Esophagus squamous epithelium (tissue), 5 donors: ENCODE measurements at regions not wholly inside any gene's neighbourhood (a gene's known extent, or its start where the extent isn't known, plus 50 kb on each side); places are given as distances from the start of the nearest gene placed in this dataset.

Experiments
- DNase-seq: peaks from one replicate; lab custom pipeline; 2025; lab: John Stamatoyannopoulos, UW
- H3K27ac ChIP-seq, 4 donors: fragments of 200-600 bp; sonication (generic); one replicate each; pipeline ENCODE4 v1.5.1; 2016 to 2019; ENCODE audit warnings: mild to moderate bottlenecking in 1 of 4
- H3K27me3 ChIP-seq, 4 donors: fragments of 200-600 bp; sonication (generic); 1 replicate in 3 of 4; 2 replicates in 1 of 4; pipeline versions ENCODE4 v1.5.1 to v1.6.0; 2017 to 2021; ENCODE audit warnings: antibody characterized with exemption in 1 of 4
- H3K36me3 ChIP-seq, 3 donors: fragments of 200-600 bp; sonication (generic); one replicate each; pipeline ENCODE4 v1.5.1; 2016 to 2019
- H3K4me1 ChIP-seq, 3 donors: fragments of 200-600 bp; sonication (generic); one replicate each; pipeline ENCODE4 v1.5.1; 2017 to 2019
- H3K4me3 ChIP-seq, 4 donors: fragments of 200-600 bp; sonication (generic); 1 replicate in 3 of 4; 2 replicates in 1 of 4; pipeline ENCODE4 v1.5.1; 2016 to 2019; ENCODE audit warnings: mild to moderate bottlenecking in 2 of 4, moderate library complexity in 1 of 4
- H3K9me3 ChIP-seq, 3 donors: fragments of 200-600 bp; sonication (generic); one replicate each; pipeline ENCODE4 v1.5.1; 2016 to 2019
- CTCF ChIP-seq, 6 experiments: fragments of 450-650 bp in 4 of 6; fragments of 200-600 bp in 2 of 6; sonication (generic) in 2 of 6; IDR thresholded peaks; one replicate each; pipeline ENCODE4 v1.5.1; 2016 to 2019; ENCODE audit warnings: antibody characterized with exemption in 6 of 6, mild to moderate bottlenecking in 4 of 6, moderate library complexity in 4 of 6
- POLR2A ChIP-seq, 4 donors: fragments of 450-650 bp; IDR thresholded peaks; one replicate each; pipeline ENCODE4 v1.6.1; 2017; ENCODE audit warnings: antibody characterized with exemption in 4 of 4, mild to moderate bottlenecking in 4 of 4, moderate library complexity in 3 of 4
- WGBS, 2 donors: methylation state at CpG; one replicate each; pipeline ENCODE4 v1.1.5; 2018; 5-methylcytosine and 5-hydroxymethylcytosine counted together
- intact Hi-C: fragments of 100-400 bp; cut with DNase I; formaldehyde crosslinking; loops from one replicate; pipeline ENCODE4 v1.15.0; 2022
- donor health status: DM: yes; HTN: yes; CAD: no.

- H3K4me1 ChIP-seq: no peaks in the 10 kb centered on the region
- no peak overlapping the region for H3K4me3 ChIP-seq
- H3K36me3 ChIP-seq: no peaks in the 10 kb centered on the region
- H3K27ac ChIP-seq: no peak overlapping the region
- no peak for TF ChIP-seq CTCF (IDR thresholded peaks at IDR 0.05)
- TF ChIP-seq POLR2A (IDR thresholded peaks at IDR 0.05): no peak
- H3K27me3 ChIP-seq: no peaks in the 10 kb centered on the region
- intact Hi-C loops: no loop called here
- DNase-seq: no peak
- peaks cover 0 to 7% (median 0%) of the 10 kb centered on the region in 3 donors for H3K9me3 ChIP-seq
Measured at GRCh38 chr7:117929237-117929636, 56.0 kb upstream of the CTTNBP2 start.

- Histone ChIP-seq H3K27me3 (no peaks in the 10 kb centered on the region), H3K36me3 (no peaks in the 10 kb centered on the region), H3K9me3 (peaks cover 0 to 7% (median 0%) of the 10 kb centered on the region in 3 donors), H3K4me1 (no peaks in the 10 kb centered on the region), H3K27ac (no peak overlapping the region), H3K4me3 (no peak overlapping the region)
- TF ChIP-seq CTCF (IDR thresholded peaks at IDR 0.05) (no peak), POLR2A (IDR thresholded peaks at IDR 0.05) (no peak)
- intact Hi-C loops: no loop called here
- no peak for DNase-seq
- 77 to 79% methylated on average over 5 of the region's 5 CpGs for WGBS, 2 donors
Measured at GRCh38 chr7:117931314-117931713, 58.1 kb upstream of the CTTNBP2 start.

- TF ChIP-seq POLR2A (IDR thresholded peaks at IDR 0.05): no peak
- no peak for TF ChIP-seq CTCF (IDR thresholded peaks at IDR 0.05)
- no peaks in the 10 kb centered on the region for H3K27me3 ChIP-seq
- DNase-seq: no peak
- peaks cover 0 to 5% (median 0%) of the 10 kb centered on the region in 3 donors for H3K4me1 ChIP-seq
- no peaks in the 10 kb centered on the region for H3K36me3 ChIP-seq
- 35 to 49% methylated on average over 7 of the region's 7 CpGs for WGBS, 2 donors
- no peak overlapping the region for H3K27ac ChIP-seq
- intact Hi-C loops: no loop called here
- H3K4me3 ChIP-seq: no peak overlapping the region
- peaks cover 0 to 7% (median 0%) of the 10 kb centered on the region in 3 donors for H3K9me3 ChIP-seq
Measured at GRCh38 chr7:117937049-117937752, 64.0 kb upstream of the CTTNBP2 start.

GRCh38 chr7:117937753-117938483 is 64.7 kb upstream of the CTTNBP2 start:
- peaks cover 0 to 3% (median 0%) of the 10 kb centered on the region in 3 donors for H3K9me3 ChIP-seq
- H3K36me3 ChIP-seq: no peaks in the 10 kb centered on the region
- H3K27me3 ChIP-seq: no peaks in the 10 kb centered on the region
- no peak overlapping the region for H3K4me3 ChIP-seq
- TF ChIP-seq POLR2A (IDR thresholded peaks at IDR 0.05) (no peak), CTCF (IDR thresholded peaks at IDR 0.05) (no peak)
- intact Hi-C loops: no loop called here
- 74 to 89% methylated on average over 2 of the region's 2 CpGs for WGBS, 2 donors
- peaks cover 0 to 5% (median 0%) of the 10 kb centered on the region in 3 donors for H3K4me1 ChIP-seq
- no peak for DNase-seq
- no peak overlapping the region for H3K27ac ChIP-seq

- 86 to 89% methylated on average over 4 of the region's 4 CpGs for WGBS, 2 donors
- intact Hi-C loops: no loop called here
Measured at GRCh38 chr7:117941138-117941810, 68.0 kb upstream of the CTTNBP2 start.

More at GRCh38 chr7:117941138-117941810, 68.0 kb upstream of the CTTNBP2 start:
- H3K36me3 ChIP-seq: no peaks in the 10 kb centered on the region
- H3K4me1 ChIP-seq: peaks cover 0 to 14% (median 0%) of the 10 kb centered on the region in 3 donors
- H3K27me3 ChIP-seq: no peaks in the 10 kb centered on the region
- H3K9me3 ChIP-seq: no peaks in the 10 kb centered on the region
- H3K4me3 ChIP-seq: no peak overlapping the region
- TF ChIP-seq CTCF (IDR thresholded peaks at IDR 0.05): no peak
- TF ChIP-seq POLR2A (IDR thresholded peaks at IDR 0.05): no peak
- no peak overlapping the region for H3K27ac ChIP-seq
- DNase-seq: no peak
